ENCODE measurements at regions not wholly inside any gene's neighbourhood (a gene's known extent, or its start where the extent isn't known, plus 50 kb on each side); places are given as distances from the start of the nearest gene placed in this dataset.
"Not testable (repeated sequence)": the region's sequence is repeated elsewhere in the genome, so short reads cannot be mapped to it uniquely, and the experiment has no call there.

DNA sequence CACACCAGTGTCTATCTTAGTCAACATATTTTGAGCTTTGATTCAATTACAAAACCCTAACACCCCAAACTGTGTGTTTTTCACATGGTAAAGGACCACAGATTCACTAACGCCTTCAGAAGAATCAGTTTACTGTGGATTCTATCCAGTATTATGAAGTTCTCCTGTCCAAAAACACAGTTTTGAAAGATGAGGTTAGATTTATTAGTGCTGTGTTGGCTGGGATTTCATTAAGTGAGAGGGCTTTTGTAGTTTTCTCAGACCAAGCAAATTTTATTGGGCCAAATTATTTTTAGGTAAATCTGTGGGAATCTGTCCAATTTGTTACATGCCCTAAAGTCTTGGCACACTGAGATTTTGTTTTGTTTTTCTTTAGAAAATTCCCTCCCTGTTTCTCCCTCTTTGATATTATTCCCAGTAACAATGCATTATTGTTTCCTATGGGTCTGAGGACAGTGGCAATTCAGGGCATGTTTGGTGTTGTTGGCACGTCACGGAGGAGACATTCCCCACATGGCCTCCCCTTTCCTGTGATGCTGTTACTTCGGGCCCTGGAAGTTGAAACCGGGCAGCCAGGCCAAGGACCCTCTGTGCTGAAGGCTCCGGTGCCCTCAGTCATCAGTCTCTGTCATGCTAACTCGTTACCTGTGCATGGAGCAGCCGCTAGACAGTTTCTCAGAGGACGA is 87.5 kb upstream of the ALKAL2 start:
- DNase-seq = no peak

GRCh38 chr2:368386-368785 is 80.5 kb upstream of the ALKAL2 start:
- DNase-seq = no peak

DNA sequence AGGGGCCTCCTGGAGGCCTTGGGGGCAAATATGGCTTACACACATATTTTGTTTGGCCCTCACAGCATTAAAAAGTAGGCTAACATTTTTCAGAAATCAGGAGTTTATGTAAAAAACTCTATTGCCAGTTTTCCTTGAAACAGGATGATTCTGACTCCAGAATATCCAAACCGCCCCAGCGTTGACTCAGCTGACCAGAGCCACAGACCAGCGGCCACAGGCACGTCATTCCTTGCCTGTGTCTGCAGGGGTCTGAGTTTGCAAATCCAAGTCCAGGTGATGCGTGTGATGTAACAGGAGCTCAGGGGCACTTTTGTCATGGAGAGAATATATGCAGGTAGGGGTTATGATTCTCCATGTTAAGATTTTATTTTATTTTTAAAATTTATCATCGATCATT is 79.4 kb upstream of the ALKAL2 start:
- no peak for DNase-seq

DNA sequence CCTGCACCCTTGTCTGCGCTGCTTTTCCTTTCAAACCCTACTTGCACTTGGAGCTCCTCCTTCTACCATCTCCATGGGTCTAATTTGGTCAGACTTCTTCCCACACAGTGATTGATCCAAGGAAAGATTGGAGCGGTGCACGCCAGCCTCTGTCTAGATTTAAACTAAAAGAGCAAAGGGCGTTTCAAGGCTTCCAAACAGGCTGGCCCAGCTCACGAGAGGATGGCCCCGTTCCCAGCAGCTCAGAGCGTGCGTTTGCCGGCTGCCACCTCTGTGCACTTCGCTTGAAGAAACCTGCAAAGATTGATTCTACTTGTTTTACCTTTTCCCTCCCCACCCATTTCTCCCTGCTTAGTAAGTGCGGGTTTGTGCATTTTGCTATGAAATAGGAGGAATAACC is 78.8 kb upstream of the ALKAL2 start:
- no peak for DNase-seq

GRCh38 chr2:365367-366275 is 77.7 kb upstream of the ALKAL2 start:
- DNase-seq = no peak

DNA sequence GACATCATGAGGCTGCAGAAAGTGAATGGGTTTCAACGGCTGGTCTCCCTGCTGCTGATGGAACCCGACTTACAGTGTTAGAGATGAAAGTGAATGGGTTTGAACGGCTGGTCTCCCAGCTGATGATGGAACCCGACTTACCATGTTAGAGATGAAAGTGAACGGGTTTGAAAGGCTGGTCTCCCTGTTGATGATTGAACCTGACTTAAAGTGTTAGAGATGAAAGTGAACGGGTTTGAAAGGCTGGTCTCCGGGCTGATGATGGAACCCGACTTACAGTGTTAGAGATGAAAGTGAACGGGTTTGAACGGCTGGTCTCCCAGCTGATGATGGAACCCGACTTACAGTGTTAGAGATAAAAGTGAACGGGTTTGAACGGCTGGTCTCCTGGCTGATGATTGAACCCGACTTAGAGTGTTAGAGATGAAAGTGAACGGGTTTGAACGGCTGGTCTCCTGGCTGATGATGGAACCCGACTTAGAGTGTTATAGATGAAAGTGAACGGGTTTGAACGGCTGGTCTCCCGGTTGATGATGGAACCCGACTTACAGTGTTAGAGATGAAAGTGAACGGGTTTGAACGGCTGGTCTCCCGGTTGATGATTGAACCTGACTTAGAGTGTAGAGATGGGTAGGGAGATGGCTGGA is 76.1 kb upstream of the ALKAL2 start:
- no peak for DNase-seq

GRCh38 chr2:362924-363323 is 75.0 kb upstream of the ALKAL2 start:
- DNase-seq = no peak

- DNase-seq = no peak
Observed at GRCh38 chr2:360124-360523, 72.2 kb upstream of the ALKAL2 start.

GRCh38 chr2:359047-359446 is 71.2 kb upstream of the ALKAL2 start:
- DNase-seq = no peak

- no peak for DNase-seq
Observed at GRCh38 chr2:357811-358210, 69.9 kb upstream of the ALKAL2 start.

- not testable (repeated sequence) for DNase-seq
Observed at GRCh38 chr2:356304-356703, 68.4 kb upstream of the ALKAL2 start.

GRCh38 chr2:355773-356172 is 67.9 kb upstream of the ALKAL2 start:
- DNase-seq = no peak

GRCh38 chr2:352696-353095 is 64.8 kb upstream of the ALKAL2 start:
- no peak for DNase-seq

- DNase-seq = no peak
Observed at GRCh38 chr2:349390-349789, 61.5 kb upstream of the ALKAL2 start.

DNA sequence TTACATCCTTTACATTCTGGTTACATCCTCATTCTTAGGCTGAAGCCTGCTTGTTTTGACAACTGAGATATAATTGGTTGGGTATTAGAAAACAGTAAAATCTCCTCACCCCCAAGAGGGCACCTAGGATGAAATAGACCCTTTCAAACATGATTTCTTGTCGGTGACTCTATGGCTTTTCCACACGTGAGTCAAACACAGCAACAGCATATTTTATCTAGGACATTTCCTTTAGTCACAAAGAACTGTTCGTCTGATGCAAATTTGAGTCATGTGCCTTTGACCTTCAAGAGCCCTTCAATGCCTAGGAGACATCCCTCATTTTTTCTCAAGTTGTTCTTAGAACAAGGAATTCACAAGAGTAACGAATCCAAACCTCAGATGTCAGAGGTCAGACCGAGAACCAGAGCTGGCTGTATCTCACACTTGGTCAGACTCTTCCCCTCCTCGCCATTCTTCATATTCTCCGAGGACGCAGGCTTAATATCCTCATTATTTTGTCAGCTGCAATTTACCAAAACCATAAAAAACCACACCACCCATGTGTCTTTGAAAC is 60.5 kb upstream of the ALKAL2 start:
- DNase-seq = no peak

- DNase-seq = no peak
Observed at GRCh38 chr2:344811-345210, 56.9 kb upstream of the ALKAL2 start.

DNA sequence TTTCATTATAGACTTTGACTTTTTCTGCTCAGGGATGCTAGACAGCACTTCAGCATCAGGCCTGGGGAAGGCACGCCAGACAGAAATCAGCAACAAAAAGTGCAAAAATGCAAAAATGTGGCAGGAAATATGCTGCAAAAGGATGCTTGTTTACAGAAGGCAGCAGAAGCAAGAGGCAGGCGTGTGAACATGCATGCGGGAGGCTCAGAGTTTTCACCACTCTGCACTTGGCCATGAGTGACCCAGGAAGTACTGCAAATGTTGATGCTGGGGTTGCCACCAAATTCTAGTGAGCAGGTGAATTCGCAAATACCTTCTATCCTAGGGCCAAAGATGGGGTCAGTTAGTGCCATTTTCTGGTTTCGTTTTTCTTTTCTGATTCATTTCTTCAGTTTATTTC is 55.5 kb upstream of the ALKAL2 start:
- DNase-seq = no peak

DNA sequence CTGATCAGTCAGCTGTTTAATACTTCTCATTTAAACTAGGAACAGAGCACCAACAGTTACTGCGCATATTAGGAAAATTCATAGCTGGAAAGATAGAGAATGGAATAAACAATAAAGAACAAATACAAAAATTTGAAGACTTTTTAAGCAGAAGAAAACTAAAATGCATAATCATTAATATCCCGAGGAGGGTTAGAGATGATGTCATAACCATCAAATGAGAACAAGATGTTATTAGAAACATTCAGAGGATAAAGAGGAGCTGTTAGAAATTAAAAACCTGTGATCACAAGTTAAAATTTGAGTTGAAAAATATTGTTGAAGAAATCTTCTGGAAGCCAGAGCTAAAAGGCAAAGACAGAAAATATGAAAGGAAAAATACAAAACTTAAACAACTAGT is 54.0 kb upstream of the ALKAL2 start:
- DNase-seq = no peak

DNA sequence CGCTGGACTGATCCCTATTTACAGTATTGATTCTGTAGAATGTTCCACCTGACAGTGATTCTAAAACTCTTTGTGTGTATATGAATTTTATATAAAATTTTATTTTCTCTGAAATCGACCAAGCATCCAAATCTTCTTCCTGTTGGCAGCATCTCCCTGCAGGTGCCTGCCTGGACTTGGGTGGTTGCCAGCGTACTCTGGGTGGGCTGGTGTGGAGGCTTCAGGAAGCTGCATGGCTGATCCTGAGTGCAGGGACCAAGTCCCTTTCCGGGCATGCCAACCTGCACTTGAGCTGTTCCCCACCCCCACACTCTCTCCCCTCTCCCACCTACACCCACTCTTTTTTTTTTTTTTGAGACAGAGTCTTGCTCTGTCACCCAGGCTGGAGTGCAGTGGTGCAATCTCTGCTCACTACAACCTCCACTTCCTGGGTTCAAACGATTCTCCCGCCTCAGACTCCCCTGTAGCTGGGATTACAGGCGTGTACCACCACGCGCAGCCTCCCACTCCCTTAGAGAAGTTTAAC is 53.2 kb upstream of the ALKAL2 start:
- no peak for DNase-seq

Measured in T-helper 2 cell (primary cell).